CD4-positive, alpha-beta T cell treated with Interleukin-4 for 1 hour (primary cell): ENCODE measurements at regions not wholly inside any gene's neighbourhood (a gene's known extent, or its start where the extent isn't known, plus 50 kb on each side); places are given as distances from the start of the nearest gene placed in this dataset.

Experiments
- DNase-seq, 2 donors: peaks; one replicate each; pipeline ENCODE4 v3.0.0-alpha.2; 2020 to 2022

DNA sequence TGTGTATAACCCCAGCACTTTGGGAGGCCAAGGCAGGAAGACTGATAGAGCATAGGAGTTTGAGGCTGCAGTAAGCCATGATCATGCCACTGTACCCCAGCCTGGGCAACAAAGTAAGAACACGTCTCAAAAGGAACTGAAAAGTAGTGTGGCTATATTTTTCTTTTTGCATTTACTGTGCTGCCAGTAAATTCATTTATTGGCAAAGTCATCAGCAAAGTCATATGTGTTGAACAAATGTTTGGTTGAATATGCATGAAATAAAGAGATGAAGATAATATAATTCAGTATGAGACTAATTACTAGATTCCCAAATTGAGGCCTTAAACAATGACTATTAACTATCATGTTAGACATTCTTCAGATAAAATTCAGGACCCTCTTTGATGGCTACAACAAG, 829.1 kb downstream of the PCDH7 start:
- no peak for DNase-seq

DNA sequence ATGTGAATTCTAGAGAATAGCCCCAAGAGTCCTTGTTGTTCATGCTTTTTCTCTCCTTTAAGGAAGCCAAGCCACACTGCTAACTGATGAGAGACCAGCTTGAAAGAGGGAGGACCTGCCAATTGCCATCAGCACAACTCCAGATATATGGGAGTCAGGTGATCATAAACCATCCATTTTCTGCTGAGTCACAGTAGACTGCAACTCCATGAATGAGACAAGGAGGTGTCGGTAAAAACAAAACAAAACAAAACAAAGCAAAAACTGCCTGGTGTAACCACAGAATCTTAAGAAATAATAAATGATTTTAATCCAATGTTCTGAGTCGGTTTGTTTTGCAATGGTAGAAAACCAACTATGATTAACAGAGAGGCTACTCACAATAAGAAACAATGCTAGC, 837.3 kb downstream of the PCDH7 start:
- DNase-seq = no peak

DNA sequence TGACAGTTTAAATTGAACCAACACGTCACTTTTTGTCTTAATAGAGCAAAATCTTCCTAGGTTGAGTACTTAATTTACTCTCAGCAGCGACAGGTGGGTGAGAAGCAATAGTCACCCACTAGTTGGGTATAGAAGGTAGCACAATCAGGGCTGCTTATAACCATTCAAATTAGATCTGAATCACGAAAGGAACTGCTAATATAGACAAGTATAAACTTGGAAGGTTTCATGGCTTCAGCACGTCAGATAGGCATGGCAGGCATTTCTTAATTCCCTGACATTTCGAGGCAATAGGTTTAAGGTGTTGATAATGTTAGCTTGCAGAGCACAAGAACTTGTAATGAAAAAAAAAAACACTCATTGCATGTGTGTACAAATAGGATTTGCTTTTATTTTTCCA, 853.4 kb downstream of the PCDH7 start:
- no peak for DNase-seq

DNA sequence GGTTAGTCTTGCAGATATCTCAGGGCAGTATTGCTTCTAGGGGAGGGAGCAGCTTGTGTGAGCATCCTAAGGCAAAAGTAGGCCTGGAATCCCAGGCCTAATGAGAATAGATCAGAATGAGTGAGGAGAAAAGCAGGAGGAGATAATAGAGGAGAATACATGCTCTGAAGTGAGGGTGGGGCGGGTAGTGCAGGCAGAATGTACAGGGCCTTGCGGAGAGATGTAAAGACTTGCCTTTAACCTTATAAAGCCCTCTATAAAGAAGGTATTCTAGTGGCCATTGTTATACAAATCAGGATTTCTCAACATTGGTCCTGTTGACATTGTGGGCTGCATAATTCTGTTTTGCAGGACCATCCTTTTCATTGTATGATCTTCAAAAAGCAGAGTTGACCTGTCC, 855.3 kb downstream of the PCDH7 start:
- DNase-seq = no peak

DNA sequence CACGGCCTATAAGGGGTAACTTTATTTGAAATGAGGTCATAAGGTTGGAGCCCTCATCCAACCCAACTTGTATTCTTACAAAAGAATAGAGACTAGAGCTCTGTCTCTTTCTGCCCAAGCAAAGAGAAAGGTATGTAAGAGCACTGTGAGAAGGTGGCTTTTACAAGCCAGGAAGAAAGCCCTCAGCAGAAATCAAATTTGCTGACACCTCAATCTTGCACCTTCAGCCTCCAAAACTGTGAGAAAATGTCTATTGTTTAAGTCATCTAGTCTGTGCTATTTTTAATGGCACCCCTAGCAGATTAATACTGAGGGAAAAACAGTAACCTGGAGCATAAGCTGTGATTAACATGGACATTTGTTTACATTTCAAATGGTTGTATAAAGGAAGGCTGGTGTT, 860.7 kb downstream of the PCDH7 start:
- no peak for DNase-seq

DNA sequence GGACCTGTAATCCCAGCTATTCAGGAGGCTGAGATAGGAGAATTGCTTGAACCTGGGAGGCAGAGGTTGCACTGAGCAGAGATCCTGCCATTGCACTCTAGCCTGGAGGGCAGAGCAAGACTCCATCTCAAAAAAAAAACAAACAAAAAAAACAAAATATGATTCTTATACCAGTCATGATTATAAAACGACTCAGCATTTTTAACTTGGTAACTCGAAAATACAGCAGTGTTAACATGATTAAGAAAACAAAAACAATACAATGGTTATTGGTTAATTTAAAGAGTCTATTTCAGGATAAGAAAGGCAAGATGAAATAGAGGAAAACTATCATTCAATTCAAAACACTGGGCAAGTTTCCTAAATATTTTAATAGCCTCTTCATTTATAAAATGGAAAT, 865.3 kb downstream of the PCDH7 start:
- DNase-seq = no peak

DNA sequence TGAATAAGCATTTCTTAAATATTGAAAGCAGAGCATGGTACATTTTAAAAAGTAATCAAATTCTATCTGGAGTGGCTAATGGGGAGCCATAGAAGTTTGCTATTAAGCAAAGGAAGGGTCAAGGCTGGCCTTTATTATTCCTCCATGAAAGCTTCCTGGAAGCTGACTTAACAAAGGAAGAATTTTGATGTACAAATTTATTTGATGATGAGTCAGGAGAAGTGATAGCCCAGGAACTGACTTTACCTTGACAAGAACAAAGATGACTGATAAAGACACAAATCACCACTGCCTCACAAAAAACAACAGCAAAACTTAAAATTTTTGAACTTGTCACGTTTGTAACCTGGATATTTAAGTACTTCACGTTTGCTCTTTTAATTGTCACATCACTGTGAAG, 872.1 kb downstream of the PCDH7 start:
- DNase-seq = no peak

DNA sequence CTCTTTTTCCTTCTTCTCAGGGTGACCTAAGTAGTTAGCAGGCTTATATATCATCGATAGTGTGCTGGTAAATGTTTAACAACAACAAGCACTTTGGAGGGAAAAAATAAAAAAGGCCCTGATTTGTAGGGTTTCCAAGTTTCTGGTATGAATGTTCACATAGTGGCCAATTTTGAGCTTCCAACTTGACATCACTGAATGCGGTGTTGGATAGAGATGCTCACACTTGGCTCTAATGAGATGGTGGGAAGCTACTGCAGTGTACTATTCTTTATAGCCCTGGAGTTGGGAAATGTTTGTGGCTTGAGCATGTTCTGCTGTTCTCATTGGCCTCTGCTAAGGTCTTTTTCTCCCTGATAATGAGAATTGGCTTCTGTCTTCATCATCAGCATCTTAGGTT, 875.3 kb downstream of the PCDH7 start:
- no peak for DNase-seq

DNA sequence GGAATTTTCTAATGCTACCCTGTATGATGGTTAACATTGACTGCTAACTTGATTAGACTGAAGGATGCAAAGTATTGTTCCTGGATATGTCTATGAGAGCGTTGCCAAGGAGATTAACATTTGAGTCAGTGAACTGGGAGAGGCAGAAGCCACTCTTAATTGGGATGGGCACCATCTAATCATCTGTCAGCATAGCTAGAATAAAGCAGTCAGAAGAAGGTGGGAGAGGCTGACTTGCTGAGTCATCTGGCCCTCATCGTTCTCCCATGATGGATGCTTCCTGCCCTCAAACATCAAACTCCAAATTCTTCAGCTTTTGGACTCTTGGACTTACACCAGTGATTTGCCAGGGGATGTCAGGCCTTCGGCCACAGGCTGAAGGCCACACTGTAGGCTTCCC, 878.5 kb downstream of the PCDH7 start:
- DNase-seq = no peak

DNA sequence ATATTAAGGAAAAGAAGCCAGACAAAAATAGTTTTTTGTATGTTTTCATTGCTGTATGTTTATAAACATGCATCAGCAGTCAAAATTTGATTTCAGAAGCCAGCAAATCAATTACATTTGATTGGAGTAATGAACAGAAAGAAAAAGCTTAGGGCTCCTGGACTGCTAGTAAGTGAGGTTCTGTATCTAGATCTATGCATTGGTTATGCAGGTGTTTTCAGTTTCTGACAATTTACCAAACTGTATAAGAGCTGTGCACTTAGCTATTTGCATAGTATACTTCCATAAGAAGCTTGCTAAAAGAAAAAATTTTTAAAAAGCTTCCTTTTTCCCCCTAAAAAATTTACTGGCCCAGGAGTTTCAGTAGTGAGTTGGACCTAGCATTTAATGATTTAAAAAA, 881.6 kb downstream of the PCDH7 start:
- DNase-seq = no peak

DNA sequence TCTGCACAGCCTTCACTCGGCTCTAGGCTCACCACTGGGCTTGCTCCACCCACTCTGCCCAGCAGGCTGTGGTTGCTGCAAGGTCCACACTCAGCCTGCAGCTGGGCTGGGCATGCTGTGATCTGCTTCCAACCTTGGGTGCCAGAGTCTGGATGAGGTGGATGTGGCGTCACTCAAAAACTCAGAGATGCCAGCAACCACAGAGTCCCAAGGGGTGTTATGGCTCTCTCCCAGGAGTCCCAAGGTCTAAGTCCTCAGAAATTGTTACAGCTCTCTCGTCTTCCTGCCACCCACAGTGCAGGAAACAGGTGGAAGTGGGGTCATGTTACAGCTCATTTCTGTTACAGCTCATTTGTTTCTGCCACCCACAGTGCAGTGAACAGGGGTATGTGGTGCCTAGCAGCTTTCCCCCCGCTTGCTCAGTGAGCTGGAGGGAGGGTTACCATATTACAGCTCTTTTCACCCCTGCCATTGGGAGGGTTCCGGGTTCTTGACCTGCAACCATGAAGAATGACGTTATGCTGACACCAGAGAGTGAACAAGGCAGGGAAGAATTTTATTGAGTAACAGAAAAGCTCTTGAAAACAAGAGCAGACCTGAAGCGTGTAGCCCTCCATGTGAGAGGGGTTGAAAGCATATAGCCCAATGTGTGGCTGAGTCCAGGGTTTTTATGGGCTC, 893.9 kb downstream of the PCDH7 start:
- no peak for DNase-seq

DNA sequence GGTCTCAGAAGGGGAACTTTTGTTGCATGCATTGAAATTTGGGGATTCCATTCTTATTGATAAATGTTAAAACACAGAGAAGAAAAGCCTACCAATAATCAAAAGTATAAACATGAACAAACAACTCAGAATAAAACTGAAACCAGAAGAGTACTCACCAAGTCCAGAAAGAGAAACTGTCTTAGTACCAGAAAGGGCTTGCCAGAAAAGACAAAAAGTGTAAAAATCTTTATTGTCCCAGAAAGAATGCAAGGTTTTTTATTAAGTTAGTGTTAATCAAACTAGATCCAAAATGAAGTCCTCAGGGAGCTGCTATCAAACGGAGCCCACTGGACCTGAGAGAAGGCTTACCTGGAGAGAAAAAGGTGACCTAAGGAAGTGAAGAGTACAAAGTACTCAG, 897.5 kb downstream of the PCDH7 start:
- DNase-seq = no peak

DNA sequence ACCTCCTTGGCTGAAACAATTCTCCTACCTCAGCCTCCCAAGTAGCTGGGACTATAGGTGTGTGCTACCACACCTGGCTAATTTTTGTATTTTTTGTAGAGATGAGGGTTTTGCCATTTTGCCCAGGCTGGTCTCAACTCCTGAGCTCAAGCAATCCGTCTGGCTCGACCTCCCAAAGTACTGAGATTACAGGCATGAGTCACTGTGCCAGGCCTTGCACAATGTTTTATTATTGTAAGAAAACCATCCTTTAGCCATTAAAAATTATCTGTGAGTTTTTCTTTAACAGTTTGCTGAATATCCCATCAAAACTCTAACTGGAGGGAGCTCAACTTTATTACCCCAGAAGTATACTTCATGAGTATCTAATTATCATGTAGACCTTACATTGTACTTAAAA, 900.3 kb downstream of the PCDH7 start:
- no peak for DNase-seq

DNA sequence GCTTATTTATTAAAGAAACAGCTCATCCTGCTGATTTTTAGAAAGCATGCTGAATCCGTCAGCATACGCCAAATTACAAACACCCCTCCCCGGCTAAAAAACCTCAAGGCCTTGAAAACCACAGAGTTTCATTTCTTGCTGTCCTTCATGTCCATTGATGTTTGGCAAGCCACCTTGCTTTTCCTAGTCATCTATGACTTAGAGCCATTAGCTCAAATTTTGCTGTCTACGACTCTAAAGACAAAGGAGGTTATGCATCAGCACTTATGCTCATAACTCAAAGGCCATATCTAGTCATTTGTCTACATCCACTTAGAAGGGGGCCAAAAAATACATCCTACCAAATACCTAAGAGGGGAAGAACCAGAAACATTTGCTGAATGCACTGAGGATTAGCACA, 925.1 kb downstream of the PCDH7 start:
- no peak for DNase-seq

DNA sequence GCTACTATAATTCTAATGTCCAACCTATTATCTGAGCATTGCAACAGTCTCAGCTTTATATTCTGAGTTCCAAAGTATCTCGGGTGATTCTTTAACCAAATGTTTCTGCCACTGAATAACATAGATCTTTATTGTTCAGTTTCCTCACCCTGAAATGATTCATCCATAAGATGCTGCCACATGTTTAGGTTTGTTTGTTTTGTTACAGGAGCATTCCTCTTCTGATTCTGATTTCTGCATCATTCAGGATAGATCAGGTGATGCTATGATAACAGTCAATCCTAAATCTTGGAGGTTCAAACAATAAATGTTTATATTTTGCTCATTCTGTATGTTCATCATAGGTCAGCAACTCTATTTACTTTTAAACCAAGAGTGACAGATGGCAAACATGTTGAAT, 927.6 kb downstream of the PCDH7 start:
- no peak for DNase-seq

DNA sequence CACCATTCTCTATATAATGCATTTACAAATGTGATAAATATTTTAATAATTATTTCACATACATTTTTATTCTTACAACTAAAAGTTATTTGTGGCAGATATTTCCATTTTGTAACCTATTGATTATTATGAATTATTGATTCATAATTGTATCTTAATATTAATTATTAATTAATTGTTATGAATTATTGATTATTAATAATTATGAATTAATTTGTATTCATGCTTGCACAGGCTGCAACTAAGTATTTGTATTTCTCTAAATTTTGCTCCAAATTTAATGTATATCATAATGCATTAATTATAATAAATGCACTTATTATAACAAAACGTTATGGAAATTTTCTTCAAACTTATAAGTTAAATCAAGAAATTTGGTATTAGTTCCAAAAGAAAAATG, 929.7 kb downstream of the PCDH7 start:
- no peak for DNase-seq

DNA sequence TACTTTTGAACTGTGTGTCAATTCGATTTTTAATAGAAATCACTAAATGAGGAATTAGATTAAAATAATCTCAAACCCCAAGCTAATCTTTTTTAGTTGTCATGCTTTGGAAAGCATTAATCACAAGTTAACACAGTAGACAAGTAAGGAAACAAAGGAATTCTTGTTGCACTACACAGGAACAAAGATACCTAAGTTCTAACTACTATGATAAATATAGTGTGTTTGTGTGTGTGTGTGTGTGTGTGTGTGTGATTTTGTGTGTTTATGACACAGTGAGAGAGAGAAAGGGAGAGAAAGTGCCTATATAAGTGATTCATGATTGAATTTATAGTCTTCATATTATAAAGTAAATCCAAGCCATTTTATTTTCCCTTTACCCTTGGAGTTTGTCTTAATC, 931.4 kb downstream of the PCDH7 start:
- DNase-seq = no peak

DNA sequence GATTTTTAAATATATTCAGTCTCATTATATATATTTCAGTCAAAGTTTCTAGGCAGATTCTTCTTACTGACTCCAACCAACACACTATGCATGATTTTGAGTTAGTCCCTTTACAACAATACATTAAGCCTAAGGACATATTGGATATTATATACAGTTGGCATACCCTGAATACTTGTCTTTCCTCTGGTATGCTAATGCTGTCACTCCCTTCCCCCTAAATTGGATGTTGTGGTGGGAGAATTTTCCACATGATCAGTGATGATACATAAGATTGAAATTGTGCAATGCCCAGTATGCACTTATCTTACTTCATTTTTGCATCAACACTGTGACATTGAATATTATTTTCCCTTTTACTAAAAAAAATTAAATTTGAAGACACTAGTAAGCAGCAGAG, 935.2 kb downstream of the PCDH7 start:
- DNase-seq = no peak

DNA sequence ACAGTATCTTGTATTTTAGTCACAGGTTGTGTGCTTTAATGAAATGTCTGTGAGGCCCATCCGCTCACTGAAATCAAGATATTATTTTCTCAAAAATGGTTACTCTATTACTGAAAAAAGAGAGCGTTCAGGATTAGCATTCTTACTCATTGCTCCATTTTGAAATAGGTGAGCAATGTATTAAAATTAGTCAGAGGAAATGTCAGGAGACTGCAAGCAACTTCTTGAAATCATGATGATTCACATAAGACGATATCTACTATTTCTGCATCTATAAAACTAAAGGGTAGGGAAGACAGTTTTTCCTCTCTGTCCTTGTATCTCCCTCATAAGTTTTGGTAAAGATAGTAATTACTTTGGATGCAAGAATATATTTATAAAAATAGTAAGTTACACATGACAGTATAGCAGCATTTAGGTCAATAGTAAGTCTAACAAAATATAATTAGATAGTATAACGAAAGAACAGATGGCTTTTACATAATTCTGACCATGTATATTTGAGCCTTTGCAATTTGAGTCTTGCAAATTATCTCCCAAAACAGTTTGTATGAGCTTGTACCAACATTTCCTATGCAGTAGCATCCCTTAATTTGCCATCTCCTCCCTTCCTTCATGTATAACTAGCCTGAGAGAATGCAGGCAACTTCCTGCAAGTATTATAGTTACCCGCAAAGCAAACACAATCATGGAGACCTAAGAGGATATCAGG, 937.8 kb downstream of the PCDH7 start:
- DNase-seq = no peak

DNA sequence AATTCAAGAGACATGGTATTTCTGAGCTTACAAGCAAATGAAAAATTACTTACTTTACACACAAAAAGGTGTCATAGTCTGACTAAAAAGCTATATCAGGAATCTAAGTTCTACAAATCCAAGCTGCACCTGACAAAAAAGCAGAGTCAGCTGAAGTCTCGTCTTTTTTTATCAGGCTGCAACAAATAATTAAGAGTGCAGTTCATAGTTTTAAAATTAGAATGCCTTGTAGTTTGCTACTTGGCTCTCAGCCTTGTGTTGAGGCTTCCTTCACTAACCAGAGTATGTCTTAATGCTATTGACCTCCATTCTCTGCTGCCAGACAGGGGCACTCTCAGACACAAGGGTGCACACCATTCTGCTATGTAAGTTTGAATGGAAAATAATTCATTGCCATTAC, 940.7 kb downstream of the PCDH7 start:
- DNase-seq = no peak

DNA sequence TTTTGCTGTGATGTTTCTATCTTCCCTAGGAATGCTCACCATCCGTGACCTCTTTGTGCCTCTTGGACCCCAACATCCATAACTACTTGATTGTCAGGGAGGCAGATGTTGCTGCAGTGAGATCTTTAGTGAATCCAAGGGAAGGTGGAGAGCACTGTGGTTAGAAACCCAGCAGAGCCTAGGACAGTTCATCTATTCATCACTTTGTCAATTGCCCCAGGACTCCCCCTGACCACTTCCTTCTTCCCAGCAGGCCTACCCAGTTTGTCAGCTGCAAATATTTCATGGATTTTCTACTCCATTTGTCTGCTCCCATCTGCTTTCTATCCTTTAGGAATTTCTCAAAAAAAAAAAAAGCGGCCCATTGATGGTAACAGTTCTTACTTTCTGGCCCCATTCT, 942.8 kb downstream of the PCDH7 start:
- no peak for DNase-seq

DNA sequence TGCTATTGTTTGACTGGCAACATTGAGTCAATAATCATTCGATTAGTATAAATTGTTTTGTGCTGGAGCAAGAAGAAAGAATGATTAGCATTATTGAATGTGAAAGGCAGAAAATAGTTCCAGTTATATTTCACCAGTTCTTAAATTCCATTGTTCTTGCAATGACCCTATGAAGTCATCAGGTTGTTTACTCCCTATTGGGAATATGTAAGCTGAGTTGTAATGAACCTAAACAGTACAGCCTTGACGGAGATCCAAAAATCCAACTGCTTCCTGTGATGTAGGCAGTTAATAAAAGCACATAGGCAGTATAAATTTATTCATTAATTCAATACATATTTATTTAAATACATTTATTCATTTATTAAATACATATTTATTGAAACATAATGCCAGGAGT, 947.5 kb downstream of the PCDH7 start:
- DNase-seq = no peak

DNA sequence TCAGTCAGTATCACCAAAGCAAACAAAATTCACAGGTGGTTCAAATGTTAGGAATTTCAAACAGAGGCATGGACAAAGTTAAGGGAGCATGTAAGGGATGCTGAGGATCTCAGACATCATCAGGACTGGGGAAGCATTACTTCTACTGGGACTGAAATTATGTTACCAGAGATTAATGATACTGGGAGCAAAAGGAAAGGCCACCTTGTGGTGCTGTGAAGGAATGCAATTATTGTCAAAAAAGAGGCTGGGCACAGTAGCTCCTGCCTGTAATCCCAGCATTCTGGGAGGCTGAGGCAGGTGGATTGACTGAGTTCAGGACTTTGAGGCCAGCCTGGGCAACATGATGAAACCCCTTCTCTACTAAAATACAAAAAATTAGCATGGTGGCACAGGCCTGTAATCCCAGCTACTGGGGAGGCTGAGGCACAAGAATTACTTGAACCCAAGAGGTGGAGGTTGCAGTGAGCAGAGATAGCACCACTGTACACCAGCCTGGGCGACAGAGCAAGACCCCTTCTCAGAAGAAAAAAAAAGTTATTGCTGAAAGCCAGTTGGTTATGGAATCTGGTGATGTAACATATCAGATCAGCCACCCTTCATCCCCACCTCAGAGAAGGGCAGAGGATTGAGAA, 954.3 kb downstream of the PCDH7 start:
- no peak for DNase-seq

DNA sequence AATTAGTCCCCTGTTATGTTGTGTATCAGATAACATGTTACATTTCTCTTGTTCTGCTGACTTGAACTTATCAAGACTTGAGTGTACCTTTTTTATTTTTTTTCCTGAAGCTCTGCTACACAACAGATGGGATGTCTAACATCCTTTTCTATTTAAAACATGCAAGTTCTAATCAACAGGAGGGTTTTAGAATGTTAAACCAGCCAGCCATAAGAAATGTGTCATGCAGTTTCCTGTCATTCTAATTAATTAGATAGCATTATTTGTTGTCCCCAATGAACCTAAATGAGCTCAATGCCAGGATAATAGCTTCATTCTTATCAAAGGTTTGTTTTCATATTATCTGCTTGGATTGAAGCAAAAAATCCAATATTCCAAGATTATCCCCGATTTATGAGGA, 958.2 kb downstream of the PCDH7 start:
- no peak for DNase-seq

DNA sequence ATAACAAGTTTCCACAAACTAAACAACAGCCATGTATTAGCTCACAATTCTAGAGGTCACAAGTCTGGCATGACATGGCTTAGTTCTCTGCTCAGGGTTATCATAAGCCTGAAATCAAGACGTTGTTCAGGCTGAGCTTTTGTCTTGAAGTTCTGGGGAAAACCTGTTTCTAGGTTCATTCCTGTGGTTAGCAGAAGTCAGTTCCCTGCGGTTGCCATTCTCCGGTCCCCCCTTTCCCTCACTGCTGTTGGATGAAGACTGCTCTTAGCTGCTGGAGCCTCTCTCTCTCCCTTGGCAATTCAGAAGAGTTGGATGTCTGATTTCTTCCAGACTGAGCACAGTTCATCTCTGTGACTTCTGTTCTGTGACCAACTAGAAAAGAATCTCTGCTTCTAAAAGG, 962.6 kb downstream of the PCDH7 start:
- no peak for DNase-seq
